SHP77 treated with DMSO at 0.1 percent for 48 hours (cell line): ENCODE measurements at regions not wholly inside any gene's neighbourhood (a gene's known extent, or its start where the extent isn't known, plus 50 kb on each side); places are given as distances from the start of the nearest gene placed in this dataset.
"Not testable (repeated sequence)": the region's sequence is repeated elsewhere in the genome, so short reads cannot be mapped to it uniquely, and the experiment has no call there.

Experiments used
- DNase-seq: peaks from one replicate; lab custom pipeline; 2025; lab: John Stamatoyannopoulos, UW

GRCh38 chr10:2097937-2098336 lies 360.6 kb upstream of the ADARB2 start:
- no peak for DNase-seq

- DNase-seq, result no peak
Observed at GRCh38 chr10:2094171-2094570, 356.8 kb upstream of the ADARB2 start.

GRCh38 chr10:2083591-2083990 lies 346.3 kb upstream of the ADARB2 start:
- DNase-seq, result no peak

- no peak for DNase-seq
Observed at GRCh38 chr10:2081501-2081900, 344.2 kb upstream of the ADARB2 start.

DNA sequence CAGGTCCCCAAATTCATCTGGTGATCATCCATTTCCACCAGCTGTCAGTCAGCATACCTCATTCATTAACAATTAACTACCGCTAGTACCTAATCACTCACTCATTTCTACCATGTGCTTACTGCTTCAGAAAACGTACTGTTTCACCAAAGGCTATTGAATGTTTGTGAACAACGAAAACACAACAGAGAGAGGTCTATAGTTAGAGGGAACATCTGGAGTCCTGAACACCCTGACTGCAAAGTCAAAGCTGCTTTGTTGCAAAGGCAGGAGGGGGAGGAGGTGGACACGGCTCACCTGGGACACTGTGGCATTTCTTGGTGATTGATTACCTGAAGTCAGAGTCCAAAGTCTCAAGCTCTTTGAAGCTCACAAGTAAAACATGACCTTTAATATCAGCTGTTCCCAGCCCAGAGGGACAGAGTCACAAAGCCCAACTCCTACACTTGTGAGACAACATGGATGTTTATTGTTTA lies 342.3 kb upstream of the ADARB2 start:
- no peak for DNase-seq

DNA sequence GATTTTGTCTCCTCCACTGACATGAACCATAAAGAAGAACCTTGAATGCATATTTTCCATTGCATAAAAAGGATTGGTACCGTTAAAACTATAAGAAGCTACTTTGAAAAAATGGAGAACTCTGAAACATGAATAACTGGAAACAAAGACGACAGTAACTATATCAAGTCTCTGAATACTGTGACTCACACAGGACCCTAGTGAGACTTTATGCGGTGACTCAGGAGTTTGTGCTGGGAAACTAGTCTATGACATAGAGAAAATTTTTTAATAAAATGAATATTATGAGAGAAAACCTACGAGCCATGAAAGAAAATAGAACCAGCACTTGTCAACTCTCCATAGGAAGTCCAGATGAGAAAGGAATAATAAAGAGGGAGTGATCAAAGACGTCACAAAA lies 339.9 kb upstream of the ADARB2 start:
- no peak for DNase-seq

- DNase-seq, result no peak
Observed at GRCh38 chr10:2076528-2076927, 339.2 kb upstream of the ADARB2 start.

DNA sequence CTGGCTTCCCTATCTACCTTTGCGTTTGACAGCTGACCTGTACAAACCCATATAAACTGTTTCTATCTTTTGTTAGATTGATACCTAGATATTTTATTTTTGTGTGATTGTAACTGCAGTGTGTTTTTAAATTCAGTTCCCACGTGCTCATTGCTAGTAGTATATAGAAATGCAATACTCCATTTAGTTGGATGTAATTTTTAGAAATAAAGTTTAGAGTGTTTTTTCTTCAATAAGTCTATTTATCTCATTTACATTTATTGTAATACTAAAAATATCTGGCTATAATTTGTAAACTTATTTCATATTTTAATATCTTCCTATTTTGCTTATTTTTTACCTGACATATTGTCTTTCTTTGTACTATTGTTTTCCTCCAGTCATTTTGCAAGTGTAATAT lies 329.7 kb upstream of the ADARB2 start:
- DNase-seq, result no peak

DNA sequence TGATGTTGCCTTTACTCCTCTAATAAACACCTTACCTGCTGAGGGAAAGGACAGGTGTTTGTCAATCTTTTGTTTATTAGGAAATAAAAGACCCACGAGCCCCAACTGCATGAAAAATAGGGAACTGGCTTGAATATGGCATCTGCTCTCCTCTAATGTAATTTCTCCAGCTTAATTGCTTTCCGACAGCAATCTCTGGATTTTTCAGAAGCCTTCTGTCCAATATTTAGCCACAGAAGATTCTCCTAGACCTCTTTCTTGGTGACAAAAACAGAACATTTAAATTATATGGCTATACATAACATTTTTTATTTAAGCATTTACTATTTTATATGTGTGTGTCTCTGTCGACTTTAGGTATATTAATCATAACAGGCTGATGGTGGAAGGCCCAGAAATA lies 317.4 kb upstream of the ADARB2 start:
- no peak for DNase-seq

GRCh38 chr10:2053805-2054204 lies 316.5 kb upstream of the ADARB2 start:
- no peak for DNase-seq

DNA sequence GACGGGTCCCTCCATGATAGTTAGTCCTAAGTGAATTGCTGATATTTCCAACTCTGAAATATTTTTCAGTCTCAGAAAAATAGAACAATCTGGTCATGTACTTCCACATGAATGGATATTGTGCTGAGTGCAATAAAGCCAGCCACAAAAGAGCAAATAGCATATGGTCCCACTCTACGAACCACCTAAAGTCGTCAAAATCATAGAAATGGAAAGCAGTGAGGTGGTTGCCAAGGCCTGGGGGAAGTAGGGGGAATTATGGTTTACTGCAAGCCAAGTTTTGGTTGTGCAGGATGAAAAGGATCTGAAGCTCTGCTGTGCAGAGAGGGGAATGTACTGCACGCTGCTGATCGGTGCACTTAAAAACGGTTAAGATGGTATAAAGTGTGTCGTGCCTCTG lies 313.8 kb upstream of the ADARB2 start:
- no peak for DNase-seq

DNA sequence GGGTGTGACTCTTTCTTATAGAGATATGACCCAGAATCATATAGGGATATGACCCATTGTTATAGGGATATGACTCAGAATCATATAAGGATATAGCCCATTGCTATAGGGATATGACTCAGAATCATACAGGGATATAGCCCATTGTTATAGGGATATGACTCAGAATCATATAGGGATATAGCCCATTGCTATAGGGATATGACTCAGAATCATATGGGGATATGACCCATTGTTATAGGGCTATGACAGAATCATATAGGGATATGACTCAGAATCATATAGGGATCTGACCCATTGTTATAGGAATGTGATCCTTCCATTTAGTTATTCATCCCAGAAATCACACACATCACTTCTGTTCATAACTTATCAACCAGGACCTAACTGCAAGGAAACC lies 312.2 kb upstream of the ADARB2 start:
- DNase-seq, result no peak

DNA sequence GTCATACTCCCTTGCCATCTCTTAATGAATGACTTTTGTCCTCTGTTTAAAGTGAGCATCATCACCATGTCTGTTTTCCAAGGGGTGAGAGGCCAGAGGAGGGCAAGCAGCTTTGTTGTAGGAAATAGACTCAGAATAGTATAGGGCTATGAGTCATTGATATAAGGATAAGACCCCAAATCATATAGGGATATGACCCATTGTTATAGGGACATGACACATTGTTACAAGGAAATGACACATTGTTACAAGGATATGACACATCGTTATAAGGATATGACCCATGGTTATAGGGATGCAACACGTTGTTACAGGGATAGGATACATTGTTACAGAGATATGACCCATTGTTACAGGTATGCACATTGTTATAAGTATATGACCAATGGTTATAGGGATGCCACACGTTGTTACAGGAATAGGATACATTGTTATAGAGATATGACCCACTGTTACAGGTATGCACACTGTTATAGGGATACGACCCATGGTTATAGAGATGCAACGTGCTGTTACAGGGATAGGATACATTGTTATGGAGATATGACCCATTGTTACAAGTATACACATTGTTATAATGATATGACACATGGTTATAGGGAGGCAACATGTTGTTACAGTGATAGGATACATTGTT lies 311.1 kb upstream of the ADARB2 start:
- no peak for DNase-seq

- no peak for DNase-seq
Observed at GRCh38 chr10:2047679-2048078, 310.4 kb upstream of the ADARB2 start.

- no peak for DNase-seq
Observed at GRCh38 chr10:2043379-2043778, 306.1 kb upstream of the ADARB2 start.

GRCh38 chr10:2038036-2038435 lies 300.7 kb upstream of the ADARB2 start:
- DNase-seq, result no peak

DNA sequence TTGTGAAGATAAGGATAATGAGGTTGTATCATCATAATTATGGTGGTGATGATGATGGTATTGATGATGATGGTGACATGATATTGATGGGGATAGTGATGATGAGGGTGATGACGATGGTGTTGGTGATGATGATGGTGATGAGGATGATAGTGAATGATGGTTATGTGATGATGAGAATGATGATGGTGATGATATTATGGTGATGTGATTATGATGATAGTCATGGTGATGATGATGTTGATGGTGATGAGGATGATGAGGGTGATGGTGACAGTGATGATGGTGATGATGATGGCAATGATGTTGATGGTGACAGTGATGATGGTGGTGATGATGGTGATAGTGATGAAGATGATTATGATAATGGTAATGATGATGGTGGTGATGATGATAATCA lies 299.9 kb upstream of the ADARB2 start:
- no peak for DNase-seq

GRCh38 chr10:2036209-2036608 lies 298.9 kb upstream of the ADARB2 start:
- DNase-seq, result no peak

DNA sequence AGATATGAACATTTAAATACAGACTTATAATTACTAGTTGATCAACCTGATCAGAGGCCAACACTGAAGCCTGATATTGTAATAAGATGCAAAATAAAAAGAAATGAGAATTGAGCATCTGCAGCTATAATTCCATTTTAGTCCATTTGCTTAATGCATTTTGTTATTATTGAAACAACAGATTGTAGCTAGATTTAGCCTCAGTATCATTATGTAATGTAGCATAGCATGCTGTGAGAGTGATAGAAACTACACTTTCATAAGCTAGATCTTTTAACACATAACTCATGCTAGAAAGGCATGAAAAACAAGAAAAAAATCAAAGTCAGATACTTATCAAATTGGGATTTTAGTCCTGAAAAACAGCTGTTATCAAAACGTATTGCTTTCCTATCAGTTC lies 292.7 kb upstream of the ADARB2 start:
- no peak for DNase-seq

- no peak for DNase-seq
Observed at GRCh38 chr10:2026936-2027335, 289.6 kb upstream of the ADARB2 start.

- not testable (repeated sequence) for DNase-seq
Observed at GRCh38 chr10:2024750-2025149, 287.4 kb upstream of the ADARB2 start.

GRCh38 chr10:2023687-2024086 lies 286.4 kb upstream of the ADARB2 start:
- no peak for DNase-seq

DNA sequence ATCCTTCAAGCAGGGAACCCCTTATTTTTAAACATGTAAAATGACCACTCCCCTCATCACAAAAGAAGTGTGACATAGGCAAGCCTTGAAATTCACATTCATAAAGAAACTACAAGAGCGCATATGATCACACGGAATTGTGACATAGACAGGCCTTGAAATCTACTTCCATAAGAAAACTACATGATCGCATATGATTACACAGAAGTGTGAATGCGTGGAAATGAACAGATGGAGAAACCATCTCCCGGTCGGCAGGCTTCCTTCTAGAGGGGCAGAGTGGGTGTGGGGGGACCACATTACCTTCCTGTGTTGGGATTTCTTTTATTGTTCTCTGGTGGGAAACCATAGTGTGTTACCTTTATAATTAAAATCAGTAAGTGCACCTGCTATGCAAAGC lies 285.1 kb upstream of the ADARB2 start:
- DNase-seq, result no peak

DNA sequence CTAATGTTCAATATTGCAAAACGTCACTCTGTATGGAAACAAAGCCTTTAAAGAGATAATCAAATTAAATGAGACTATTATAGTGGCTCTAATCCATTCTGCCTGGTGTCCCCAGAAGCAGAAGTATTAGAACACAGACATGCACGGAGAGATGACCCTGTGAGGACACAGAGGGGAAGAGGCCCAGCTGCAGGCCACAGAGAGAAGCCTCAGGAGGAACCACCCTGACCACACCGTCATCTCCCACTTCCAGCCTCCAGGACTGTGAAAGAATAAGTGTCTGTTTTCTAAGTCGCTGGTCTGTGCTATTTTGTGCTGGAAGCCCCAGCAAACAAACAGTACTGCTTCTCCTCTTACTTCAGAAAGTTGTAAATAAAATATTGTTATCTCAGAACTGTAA lies 283.5 kb upstream of the ADARB2 start:
- no peak for DNase-seq

DNA sequence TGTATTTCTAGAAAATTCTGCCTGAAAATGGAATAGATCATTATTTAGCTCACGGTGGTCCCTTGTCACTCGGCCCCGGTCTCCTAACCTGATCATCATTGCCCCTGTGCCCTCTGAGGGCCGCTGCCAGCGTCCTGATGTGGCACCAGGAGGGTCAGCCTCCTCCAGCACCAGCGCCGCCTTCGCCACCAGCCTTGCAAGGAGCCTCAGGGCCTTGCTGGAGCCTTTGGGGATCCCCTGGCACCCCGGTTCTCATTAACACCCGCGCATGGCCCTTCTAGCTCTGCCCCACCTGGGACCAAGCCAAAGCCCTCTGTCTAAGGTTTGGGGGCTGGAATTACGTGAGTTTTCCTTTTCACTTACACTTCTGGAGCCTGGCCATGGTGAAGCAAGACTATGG lies 282.5 kb upstream of the ADARB2 start:
- no peak for DNase-seq
